ENCODE measurements at regions not wholly inside any gene's neighbourhood (a gene's known extent, or its start where the extent isn't known, plus 50 kb on each side); places are given as distances from the start of the nearest gene placed in this dataset.
A peak's percentile ranks its signal among the peaks of the same experiment; 100 is the strongest.

- Histone ChIP-seq H3K4me3 (peak overlapping the region in 1 of 4 donors; percentile 22), H3K9me3 (no peaks in the 10 kb centered on the region)
These were observed 100.0 kb upstream of the HNRNPU start for GRCh38 chr1:244964112-244964971.

GRCh38 chr1:244963231-244963826, 99.0 kb upstream of the HNRNPU start:
- H3K27ac ChIP-seq, result peak overlapping the region in 2 of 4 donors; percentile 58 to 82

More at GRCh38 chr1:244964112-244964971, 100.0 kb upstream of the HNRNPU start:
- Histone ChIP-seq H3K27me3 (no peaks in the 10 kb centered on the region), H3K4me1 (peaks cover 0 to 28% (median 0%) of the 10 kb centered on the region in 4 donors), H3K27ac (peak overlapping the region; percentile 31 to 82 (median 64)), H3K36me3 (no peaks in the 10 kb centered on the region)
- DNase-seq, result peak in 1 of 3 donors; percentile 61
- TF ChIP-seq POLR2A (IDR thresholded peaks at IDR 0.05) (no peak), CTCF (IDR thresholded peaks at IDR 0.05) (no peak)

GRCh38 chr1:244962130-244962529, 97.8 kb upstream of the HNRNPU start:
- no peak for TF ChIP-seq CTCF (IDR thresholded peaks at IDR 0.05)
- no peak for TF ChIP-seq POLR2A (IDR thresholded peaks at IDR 0.05)
- H3K9me3 ChIP-seq, result no peaks in the 10 kb centered on the region
- no peak overlapping the region for H3K27ac ChIP-seq
- no peak for DNase-seq
- no peaks in the 10 kb centered on the region for H3K36me3 ChIP-seq
- H3K27me3 ChIP-seq, result no peaks in the 10 kb centered on the region
- H3K4me1 ChIP-seq, result peaks cover 0 to 21% (median 0%) of the 10 kb centered on the region in 4 donors
- H3K4me3 ChIP-seq, result no peak overlapping the region

More at GRCh38 chr1:244963231-244963826, 99.0 kb upstream of the HNRNPU start:
- no peak for TF ChIP-seq POLR2A (IDR thresholded peaks at IDR 0.05)
- no peak for TF ChIP-seq CTCF (IDR thresholded peaks at IDR 0.05)
- Histone ChIP-seq H3K4me3 (no peak overlapping the region), H3K9me3 (no peaks in the 10 kb centered on the region), H3K36me3 (no peaks in the 10 kb centered on the region), H3K27me3 (no peaks in the 10 kb centered on the region), H3K4me1 (peaks cover 0 to 24% (median 0%) of the 10 kb centered on the region in 4 donors)
- DNase-seq, result no peak

- Histone ChIP-seq H3K4me3 (no peak overlapping the region), H3K27me3 (no peaks in the 10 kb centered on the region)
These were observed 96.6 kb upstream of the HNRNPU start for GRCh38 chr1:244960904-244961303.

GRCh38 chr1:244958593-244958992, 94.2 kb upstream of the HNRNPU start:
- Histone ChIP-seq H3K4me3 (no peak overlapping the region), H3K27ac (no peak overlapping the region), H3K36me3 (no peaks in the 10 kb centered on the region), H3K9me3 (no peaks in the 10 kb centered on the region), H3K27me3 (no peaks in the 10 kb centered on the region), H3K4me1 (peaks cover 0 to 1% (median 0%) of the 10 kb centered on the region in 4 donors)
- TF ChIP-seq POLR2A (IDR thresholded peaks at IDR 0.05), result no peak
- TF ChIP-seq CTCF (IDR thresholded peaks at IDR 0.05), result no peak
- no peak for DNase-seq

More at GRCh38 chr1:244960904-244961303, 96.6 kb upstream of the HNRNPU start:
- no peaks in the 10 kb centered on the region for H3K36me3 ChIP-seq
- H3K9me3 ChIP-seq, result no peaks in the 10 kb centered on the region
- no peak overlapping the region for H3K27ac ChIP-seq
- peaks cover 0 to 21% (median 0%) of the 10 kb centered on the region in 4 donors for H3K4me1 ChIP-seq
- DNase-seq, result no peak
- TF ChIP-seq CTCF (IDR thresholded peaks at IDR 0.05) (no peak), POLR2A (IDR thresholded peaks at IDR 0.05) (no peak)

Data from Peyer's patch (tissue), 4 donors.